Esophagus squamous epithelium (tissue), 5 donors: ENCODE measurements at regions not wholly inside any gene's neighbourhood (a gene's known extent, or its start where the extent isn't known, plus 50 kb on each side); places are given as distances from the start of the nearest gene placed in this dataset.
"Not testable (repeated sequence)": the region's sequence is repeated elsewhere in the genome, so short reads cannot be mapped to it uniquely, and the experiment has no call there.

ENCODE experiments used
- DNase-seq: peaks from one replicate; lab custom pipeline; 2025; lab: John Stamatoyannopoulos, UW
- H3K27ac ChIP-seq, 4 donors: fragments of 200-600 bp; sonication (generic); one replicate each; pipeline ENCODE4 v1.5.1; 2016 to 2019; ENCODE audit warnings: mild to moderate bottlenecking in 1 of 4
- H3K27me3 ChIP-seq, 4 donors: fragments of 200-600 bp; sonication (generic); 1 replicate in 3 of 4; 2 replicates in 1 of 4; pipeline versions ENCODE4 v1.5.1 to v1.6.0; 2017 to 2021; ENCODE audit warnings: antibody characterized with exemption in 1 of 4
- H3K36me3 ChIP-seq, 3 donors: fragments of 200-600 bp; sonication (generic); one replicate each; pipeline ENCODE4 v1.5.1; 2016 to 2019
- H3K4me1 ChIP-seq, 3 donors: fragments of 200-600 bp; sonication (generic); one replicate each; pipeline ENCODE4 v1.5.1; 2017 to 2019
- H3K4me3 ChIP-seq, 4 donors: fragments of 200-600 bp; sonication (generic); 1 replicate in 3 of 4; 2 replicates in 1 of 4; pipeline ENCODE4 v1.5.1; 2016 to 2019; ENCODE audit warnings: mild to moderate bottlenecking in 2 of 4, moderate library complexity in 1 of 4
- H3K9me3 ChIP-seq, 3 donors: fragments of 200-600 bp; sonication (generic); one replicate each; pipeline ENCODE4 v1.5.1; 2016 to 2019
- POLR2A ChIP-seq, 4 donors: fragments of 450-650 bp; IDR thresholded peaks; one replicate each; pipeline ENCODE4 v1.6.1; 2017; ENCODE audit warnings: antibody characterized with exemption in 4 of 4, mild to moderate bottlenecking in 4 of 4, moderate library complexity in 3 of 4
- WGBS, 2 donors: methylation state at CpG; one replicate each; pipeline ENCODE4 v1.1.5; 2018; 5-methylcytosine and 5-hydroxymethylcytosine counted together
- intact Hi-C: fragments of 100-400 bp; cut with DNase I; formaldehyde crosslinking; loops from one replicate; pipeline ENCODE4 v1.15.0; 2022
- TF ChIP-seq, protein P1 (sequence below), 6 experiments: fragments of 450-650 bp in 4 of 6; fragments of 200-600 bp in 2 of 6; sonication (generic) in 2 of 6; IDR thresholded peaks; one replicate each; pipeline ENCODE4 v1.5.1; 2016 to 2019; ENCODE audit warnings: antibody characterized with exemption in 6 of 6, mild to moderate bottlenecking in 4 of 6, moderate library complexity in 4 of 6
- donor health status: DM: yes; HTN: yes; CAD: no.

DNA sequence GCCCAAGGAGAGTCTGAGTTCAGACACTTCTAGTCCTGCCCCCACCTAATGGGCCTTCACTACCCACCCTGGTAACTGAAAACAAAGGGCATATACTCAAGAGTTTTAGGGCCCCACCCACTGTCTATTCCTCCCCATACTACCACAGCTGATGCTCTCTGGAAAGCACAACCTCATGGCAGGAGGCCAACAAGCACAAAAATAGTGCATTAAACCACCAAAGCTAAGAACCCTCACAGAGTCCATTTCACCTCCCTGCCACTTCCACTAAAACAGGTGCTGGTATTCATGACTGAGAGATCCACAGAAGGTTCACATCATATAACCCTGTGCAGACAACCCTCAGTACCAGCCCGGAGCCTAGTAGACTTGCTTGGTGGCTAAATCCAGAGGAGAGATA lies 132.1 kb upstream of the ADGRB3 start:
- Histone ChIP-seq H3K27me3 (no peaks in the 10 kb centered on the region), H3K36me3 (no peaks in the 10 kb centered on the region), H3K27ac (no peak overlapping the region), H3K4me1 (no peaks in the 10 kb centered on the region), H3K4me3 (no peak overlapping the region), H3K9me3 (peaks cover 0 to 4% (median 0%) of the 10 kb centered on the region in 3 donors)
- intact Hi-C loops = no loop called here
- DNase-seq = no peak
- WGBS, 2 donors = 100% methylated on average over 1 of the region's 1 CpG; no CpG with 5 or more reads in 1 of the 2 donors
- no peak for TF ChIP-seq POLR2A (IDR thresholded peaks at IDR 0.05)
- TF ChIP-seq, protein P1, sequence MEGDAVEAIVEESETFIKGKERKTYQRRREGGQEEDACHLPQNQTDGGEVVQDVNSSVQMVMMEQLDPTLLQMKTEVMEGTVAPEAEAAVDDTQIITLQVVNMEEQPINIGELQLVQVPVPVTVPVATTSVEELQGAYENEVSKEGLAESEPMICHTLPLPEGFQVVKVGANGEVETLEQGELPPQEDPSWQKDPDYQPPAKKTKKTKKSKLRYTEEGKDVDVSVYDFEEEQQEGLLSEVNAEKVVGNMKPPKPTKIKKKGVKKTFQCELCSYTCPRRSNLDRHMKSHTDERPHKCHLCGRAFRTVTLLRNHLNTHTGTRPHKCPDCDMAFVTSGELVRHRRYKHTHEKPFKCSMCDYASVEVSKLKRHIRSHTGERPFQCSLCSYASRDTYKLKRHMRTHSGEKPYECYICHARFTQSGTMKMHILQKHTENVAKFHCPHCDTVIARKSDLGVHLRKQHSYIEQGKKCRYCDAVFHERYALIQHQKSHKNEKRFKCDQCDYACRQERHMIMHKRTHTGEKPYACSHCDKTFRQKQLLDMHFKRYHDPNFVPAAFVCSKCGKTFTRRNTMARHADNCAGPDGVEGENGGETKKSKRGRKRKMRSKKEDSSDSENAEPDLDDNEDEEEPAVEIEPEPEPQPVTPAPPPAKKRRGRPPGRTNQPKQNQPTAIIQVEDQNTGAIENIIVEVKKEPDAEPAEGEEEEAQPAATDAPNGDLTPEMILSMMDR (IDR thresholded peaks at IDR 0.05) = no peak

- H3K27ac ChIP-seq = no peak overlapping the region
- no peak for DNase-seq
- H3K4me1 ChIP-seq = no peaks in the 10 kb centered on the region
- intact Hi-C loops = no loop called here
- TF ChIP-seq, protein P1 (IDR thresholded peaks at IDR 0.05) = no peak
- TF ChIP-seq POLR2A (IDR thresholded peaks at IDR 0.05) = no peak
- no peaks in the 10 kb centered on the region for H3K36me3 ChIP-seq
- no peaks in the 10 kb centered on the region for H3K27me3 ChIP-seq
- H3K9me3 ChIP-seq = peaks cover 0 to 13% (median 0%) of the 10 kb centered on the region in 3 donors
- H3K4me3 ChIP-seq = no peak overlapping the region
- 52 to 73% methylated on average over 1 of the region's 1 CpG for WGBS, 2 donors
Measured at GRCh38 chr6:68497927-68498326, 137.2 kb upstream of the ADGRB3 start.

DNA sequence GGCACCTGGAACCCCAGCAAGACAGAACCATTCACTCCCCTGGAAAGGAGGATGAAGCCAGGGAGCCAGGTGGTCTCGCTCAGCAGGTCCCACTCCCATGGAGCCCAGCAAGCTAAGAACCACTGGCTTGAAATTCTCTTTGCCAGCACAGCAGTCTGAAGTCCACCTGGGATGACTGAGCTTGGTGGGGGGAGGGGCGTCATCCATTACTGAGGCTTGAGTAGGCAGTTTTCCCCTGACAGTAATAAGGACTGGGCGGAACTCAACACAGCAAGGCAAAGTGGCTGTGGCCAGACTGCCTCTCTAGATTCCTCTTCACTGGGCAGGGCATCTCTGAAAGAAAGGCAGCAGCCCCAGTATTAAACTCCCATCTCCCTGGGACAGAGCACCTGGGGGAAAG lies 140.2 kb upstream of the ADGRB3 start:
- H3K4me3 ChIP-seq, H3K27ac ChIP-seq, intact Hi-C loops, H3K36me3 ChIP-seq, H3K4me1 ChIP-seq, H3K27me3 ChIP-seq, DNase-seq: not testable (repeated sequence)
- H3K9me3 ChIP-seq = peaks cover 0 to 12% (median 0%) of the 10 kb centered on the region in 3 donors
- WGBS, 2 donors = 33 to 100% methylated on average over 1 of the region's 3 CpGs

- no peak overlapping the region for H3K4me3 ChIP-seq
- no peak for DNase-seq
- H3K27ac ChIP-seq = no peak overlapping the region
- no peaks in the 10 kb centered on the region for H3K9me3 ChIP-seq
- TF ChIP-seq POLR2A (IDR thresholded peaks at IDR 0.05) = no peak
- intact Hi-C loops = no loop called here
- H3K4me1 ChIP-seq = no peaks in the 10 kb centered on the region
- H3K36me3 ChIP-seq = no peaks in the 10 kb centered on the region
- no peaks in the 10 kb centered on the region for H3K27me3 ChIP-seq
- 22 to 25% methylated on average over 2 of the region's 2 CpGs for WGBS, 2 donors
Measured at GRCh38 chr6:68476611-68477010, 158.5 kb upstream of the ADGRB3 start.

DNA sequence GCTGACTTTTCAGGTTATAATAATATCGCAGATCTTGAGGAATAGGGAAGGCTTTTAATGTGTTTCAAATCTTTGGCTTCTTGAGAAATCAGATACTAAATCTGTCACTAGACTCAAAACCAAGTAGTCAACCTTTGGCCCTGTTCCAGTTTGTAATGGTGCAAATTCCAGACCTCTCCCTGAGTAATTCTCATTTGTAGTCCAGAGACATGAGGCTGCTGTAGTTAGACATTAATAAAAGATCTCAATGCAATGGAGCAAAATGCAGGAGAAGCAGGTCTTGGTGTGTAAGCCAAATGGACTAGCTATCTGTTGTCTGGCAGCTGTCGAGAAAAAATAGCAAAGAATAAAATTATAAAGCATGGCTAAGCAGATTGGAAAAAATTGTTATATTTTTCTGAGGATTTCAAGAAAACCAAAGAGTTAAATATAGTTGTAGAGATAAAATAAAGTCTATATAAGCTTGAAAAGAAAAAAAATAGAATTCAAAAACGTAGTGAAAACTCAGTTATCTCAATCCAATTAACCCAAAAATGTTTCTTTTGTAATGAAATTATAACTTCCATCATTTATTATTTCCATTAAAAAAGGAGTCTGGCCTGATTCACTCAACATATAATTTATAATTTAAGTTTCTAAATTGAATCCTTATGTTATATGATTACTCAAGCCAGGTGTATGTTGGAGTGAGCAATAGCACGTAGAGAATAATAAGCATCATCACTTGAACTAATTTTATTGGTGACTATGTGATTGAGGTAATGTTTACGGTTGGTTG lies 161.5 kb upstream of the ADGRB3 start:
- Histone ChIP-seq H3K27me3 (no peaks in the 10 kb centered on the region), H3K9me3 (no peaks in the 10 kb centered on the region), H3K36me3 (no peaks in the 10 kb centered on the region), H3K4me3 (no peak overlapping the region), H3K4me1 (no peaks in the 10 kb centered on the region), H3K27ac (no peak overlapping the region)
- WGBS, 2 donors = 71 to 72% methylated on average over 5 of the region's 5 CpGs
- no peak for TF ChIP-seq POLR2A (IDR thresholded peaks at IDR 0.05)
- TF ChIP-seq, protein P1 (IDR thresholded peaks at IDR 0.05) = no peak
- intact Hi-C loops = no loop called here
- no peak for DNase-seq

- Histone ChIP-seq H3K4me3 (no peak overlapping the region), H3K9me3 (no peaks in the 10 kb centered on the region), H3K36me3 (no peaks in the 10 kb centered on the region), H3K27me3 (no peaks in the 10 kb centered on the region), H3K27ac (no peak overlapping the region), H3K4me1 (no peaks in the 10 kb centered on the region)
- intact Hi-C loops = no loop called here
- DNase-seq = no peak
- TF ChIP-seq, protein P1 (IDR thresholded peaks at IDR 0.05) = no peak
- no peak for TF ChIP-seq POLR2A (IDR thresholded peaks at IDR 0.05)
- WGBS, 2 donors = 28 to 39% methylated on average over 4 of the region's 4 CpGs
Measured at GRCh38 chr6:68468244-68468884, 166.7 kb upstream of the ADGRB3 start.
